PC-9 (cell line): ENCODE measurements at regions not wholly inside any gene's neighbourhood (a gene's known extent, or its start where the extent isn't known, plus 50 kb on each side); places are given as distances from the start of the nearest gene placed in this dataset.

Experiments
- EZH2 ChIP-seq: fragments of 200-600 bp; sonication (generic); IDR thresholded peaks from 2 replicates; pipeline ENCODE4 v1.8.0; 2017; ENCODE audit warnings: antibody characterized with exemption, low read depth
- TF ChIP-seq, protein P1 (sequence below): fragments of 200-600 bp; sonication (generic); conservative IDR thresholded peaks from 2 replicates; pipeline ENCODE4 v1.6.1; 2017; ENCODE audit warnings: mixed run types, antibody characterized with exemption, mild to moderate bottlenecking, moderate library complexity

- TF ChIP-seq, protein P1, sequence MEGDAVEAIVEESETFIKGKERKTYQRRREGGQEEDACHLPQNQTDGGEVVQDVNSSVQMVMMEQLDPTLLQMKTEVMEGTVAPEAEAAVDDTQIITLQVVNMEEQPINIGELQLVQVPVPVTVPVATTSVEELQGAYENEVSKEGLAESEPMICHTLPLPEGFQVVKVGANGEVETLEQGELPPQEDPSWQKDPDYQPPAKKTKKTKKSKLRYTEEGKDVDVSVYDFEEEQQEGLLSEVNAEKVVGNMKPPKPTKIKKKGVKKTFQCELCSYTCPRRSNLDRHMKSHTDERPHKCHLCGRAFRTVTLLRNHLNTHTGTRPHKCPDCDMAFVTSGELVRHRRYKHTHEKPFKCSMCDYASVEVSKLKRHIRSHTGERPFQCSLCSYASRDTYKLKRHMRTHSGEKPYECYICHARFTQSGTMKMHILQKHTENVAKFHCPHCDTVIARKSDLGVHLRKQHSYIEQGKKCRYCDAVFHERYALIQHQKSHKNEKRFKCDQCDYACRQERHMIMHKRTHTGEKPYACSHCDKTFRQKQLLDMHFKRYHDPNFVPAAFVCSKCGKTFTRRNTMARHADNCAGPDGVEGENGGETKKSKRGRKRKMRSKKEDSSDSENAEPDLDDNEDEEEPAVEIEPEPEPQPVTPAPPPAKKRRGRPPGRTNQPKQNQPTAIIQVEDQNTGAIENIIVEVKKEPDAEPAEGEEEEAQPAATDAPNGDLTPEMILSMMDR, result no peak
- TF ChIP-seq EZH2, result no peak
These were observed 515.1 kb upstream of the DIPK2B start for GRCh38 chrX:45715748-45716147.
